Vagina (tissue), 2 donors: ENCODE measurements at regions not wholly inside any gene's neighbourhood (a gene's known extent, or its start where the extent isn't known, plus 50 kb on each side); places are given as distances from the start of the nearest gene placed in this dataset.

Experiments used
- CTCF ChIP-seq, 3 experiments: fragments of 450-650 bp in 2 of 3; fragments of 200-600 bp in 1 of 3; sonication (generic) in 1 of 3; IDR thresholded peaks; one replicate each; pipeline ENCODE4 v1.5.1; 2017 to 2019; ENCODE audit warnings: antibody characterized with exemption in 3 of 3, mild to moderate bottlenecking in 2 of 3, moderate library complexity in 2 of 3
- POLR2A ChIP-seq, 2 donors: fragments of 450-650 bp; IDR thresholded peaks; one replicate each; pipeline ENCODE4 v1.6.1; 2017; ENCODE audit warnings: antibody characterized with exemption in 2 of 2, mild to moderate bottlenecking in 2 of 2, moderate library complexity in 2 of 2

GRCh38 chr7:85464042-85464651 is 277.3 kb upstream of the SEMA3D start:
- TF ChIP-seq CTCF (IDR thresholded peaks at IDR 0.05) (no peak), POLR2A (IDR thresholded peaks at IDR 0.05) (no peak)
